ACHN (cell line): ENCODE measurements at regions not wholly inside any gene's neighbourhood (a gene's known extent, or its start where the extent isn't known, plus 50 kb on each side); places are given as distances from the start of the nearest gene placed in this dataset.
"Not testable (repeated sequence)": the region's sequence is repeated elsewhere in the genome, so short reads cannot be mapped to it uniquely, and the experiment has no call there.

Source experiments
- DNase-seq: peaks from one replicate; pipeline ENCODE4 v3.0.0-alpha.2; 2015
- in situ Hi-C: cut with HindIII; loops from 2 replicates; pipeline ENCODE4 v1.10.0; 2017; ENCODE audit warnings: low sequenced_read_pairs, low pct_ligation_motif_present, low pct_unique_long_range_greater_than_20kb

DNA sequence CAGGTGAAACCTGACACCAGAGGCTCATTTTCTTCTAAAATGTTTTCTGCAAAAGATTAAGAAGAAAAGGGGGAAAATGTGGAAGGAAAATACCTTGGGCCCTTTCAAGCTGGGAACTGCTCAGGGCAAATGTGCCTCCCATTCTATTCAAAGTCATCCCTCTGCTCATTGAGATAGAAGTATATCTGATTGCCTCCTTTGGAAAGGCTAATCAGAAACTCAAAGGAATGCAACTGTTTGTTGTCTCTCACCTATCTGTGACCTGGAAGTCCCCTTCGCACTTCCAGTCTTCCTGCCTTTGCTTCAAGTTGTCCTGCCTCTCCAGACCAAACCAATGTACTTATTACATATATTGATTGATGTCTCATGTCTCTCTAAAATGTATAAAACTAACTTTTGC lies 102.4 kb upstream of the MAP3K4 start:
- DNase-seq, in situ Hi-C loops: not testable (repeated sequence)

DNA sequence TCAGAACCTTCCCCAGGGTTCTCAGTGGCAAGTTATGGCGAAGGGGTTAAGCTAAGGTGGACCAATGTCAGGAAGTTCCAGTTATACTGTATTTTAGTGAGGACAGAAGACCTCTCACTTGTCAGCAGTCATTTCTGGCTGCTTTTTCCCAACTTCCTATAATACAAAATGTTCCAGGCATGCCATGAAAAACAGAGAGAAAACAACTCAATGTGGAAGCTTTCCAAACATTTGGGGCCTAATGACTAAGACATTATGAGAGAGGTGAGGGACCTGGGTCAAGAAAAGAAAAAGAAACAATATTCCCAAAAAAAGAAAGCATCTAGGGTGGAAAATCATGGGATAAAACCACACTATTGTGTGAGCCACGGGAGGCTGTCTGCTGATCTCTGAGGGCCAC lies 99.9 kb upstream of the MAP3K4 start:
- in situ Hi-C loops, result no loop called here
- DNase-seq, result no peak

DNA sequence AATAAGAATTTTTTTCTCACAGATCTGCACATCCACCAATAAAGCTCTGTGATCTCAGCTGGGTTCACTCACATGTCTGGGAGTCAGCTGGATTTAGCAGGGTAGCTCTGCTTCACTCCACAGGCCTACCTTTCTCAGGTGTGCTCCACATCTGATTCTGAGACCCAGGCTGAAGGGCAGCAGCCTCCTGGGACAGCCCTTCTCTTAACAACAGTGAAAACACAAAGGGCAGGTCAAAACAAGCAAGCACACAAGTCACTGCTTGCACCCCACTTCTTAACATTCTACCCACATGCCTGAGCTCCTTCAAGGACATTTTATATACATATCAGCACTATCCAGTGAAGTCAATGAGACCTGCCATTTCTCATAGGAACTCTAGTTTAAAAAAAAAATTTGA lies 96.0 kb upstream of the MAP3K4 start:
- no peak for DNase-seq
- in situ Hi-C loops, result no loop called here

DNA sequence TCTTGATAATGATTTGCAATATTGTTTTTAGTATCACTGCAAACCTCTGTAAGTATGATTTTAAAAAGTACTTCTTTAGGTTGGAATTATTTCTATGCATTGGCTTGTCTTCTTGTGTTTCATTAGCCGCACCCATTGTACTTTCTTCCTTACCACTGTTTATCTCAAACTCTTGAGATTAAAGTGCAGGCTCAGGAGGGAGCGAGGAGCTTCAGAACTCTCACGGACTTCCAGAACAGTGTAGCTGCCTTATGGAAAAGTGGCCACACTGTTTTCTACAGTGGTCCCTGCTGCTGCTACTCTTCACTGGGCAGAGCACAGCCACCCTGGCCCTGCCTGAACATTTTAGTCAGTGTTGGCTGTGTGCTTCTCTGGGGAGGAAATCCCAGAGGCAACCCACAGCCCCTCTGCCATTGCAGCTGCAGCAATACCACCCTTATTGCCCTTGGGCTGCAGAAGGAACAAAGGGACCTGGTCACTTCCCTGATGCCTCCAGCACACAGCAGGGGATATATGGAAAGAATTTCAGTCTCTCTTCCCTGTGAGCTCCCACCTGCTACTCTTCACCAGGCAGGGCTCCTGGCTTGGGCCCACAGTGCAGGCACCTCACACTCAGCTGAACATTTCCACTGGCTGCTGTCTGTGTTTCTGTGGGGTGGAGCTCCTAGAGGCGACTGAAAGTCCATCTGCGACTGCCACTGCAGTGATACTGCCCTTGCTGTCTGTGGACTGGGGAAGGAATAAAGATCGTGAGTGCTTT lies 91.7 kb upstream of the MAP3K4 start:
- no peak for DNase-seq
- in situ Hi-C loops, result no loop called here

DNA sequence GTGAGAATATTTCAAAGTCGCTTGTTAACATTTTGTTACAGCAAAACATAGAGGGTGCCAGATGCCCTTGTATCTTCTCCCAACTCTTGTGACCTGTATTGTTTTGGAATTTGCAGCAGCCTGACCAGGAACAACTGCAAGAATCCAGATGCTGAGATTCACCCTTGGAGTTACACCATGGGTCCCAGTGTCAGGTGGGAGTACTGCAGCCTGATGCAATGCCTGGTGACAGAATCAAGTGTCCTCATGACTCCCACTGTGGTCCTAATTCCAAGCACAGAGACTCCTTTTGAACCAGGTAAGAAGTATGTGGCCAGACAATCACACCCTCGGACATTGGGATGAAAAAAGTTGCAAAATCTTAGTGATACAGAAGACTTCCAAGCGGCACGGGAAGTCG lies 79.6 kb upstream of the MAP3K4 start:
- no peak for DNase-seq
- in situ Hi-C loops, result no loop called here

DNA sequence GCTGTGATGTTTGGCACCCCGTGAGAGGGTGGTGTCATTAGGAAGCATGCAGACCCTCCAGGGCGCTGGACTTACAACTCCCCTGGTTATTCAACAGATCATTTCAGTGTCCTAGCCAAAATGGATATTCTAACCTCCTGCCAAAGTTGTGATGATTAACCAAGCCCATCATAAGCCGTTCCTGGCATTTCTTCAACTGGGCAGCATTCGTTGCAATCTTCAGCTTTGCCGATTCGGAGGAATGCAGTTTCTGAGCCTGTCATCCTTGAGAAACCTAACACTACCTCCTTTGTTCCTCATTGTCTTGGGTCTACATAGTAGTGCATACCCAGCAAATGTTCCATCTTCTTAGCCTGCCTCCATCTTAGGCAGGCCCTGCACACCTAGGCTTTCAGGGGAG lies 79.2 kb upstream of the MAP3K4 start:
- no peak for DNase-seq
- in situ Hi-C loops, result no loop called here

DNA sequence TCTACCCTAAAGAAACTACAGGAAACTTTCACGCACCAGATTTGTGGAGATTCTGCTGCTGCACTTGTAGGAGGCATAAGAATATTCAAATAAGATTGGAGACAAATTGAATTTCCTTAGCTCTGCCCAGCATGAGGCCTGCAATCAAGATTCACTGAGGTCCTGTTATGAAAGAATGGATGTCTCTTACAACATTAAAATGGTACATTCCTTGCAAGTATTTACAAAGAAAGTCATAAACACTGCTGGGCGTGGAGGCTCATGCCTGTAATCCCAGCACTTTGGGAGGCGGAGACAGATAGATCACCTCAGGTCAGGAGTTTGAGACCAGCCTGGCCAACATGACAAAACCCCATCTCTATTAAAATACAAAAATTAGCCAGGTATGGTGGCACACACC lies 74.0 kb upstream of the MAP3K4 start:
- in situ Hi-C loops, result no loop called here
- no peak for DNase-seq

DNA sequence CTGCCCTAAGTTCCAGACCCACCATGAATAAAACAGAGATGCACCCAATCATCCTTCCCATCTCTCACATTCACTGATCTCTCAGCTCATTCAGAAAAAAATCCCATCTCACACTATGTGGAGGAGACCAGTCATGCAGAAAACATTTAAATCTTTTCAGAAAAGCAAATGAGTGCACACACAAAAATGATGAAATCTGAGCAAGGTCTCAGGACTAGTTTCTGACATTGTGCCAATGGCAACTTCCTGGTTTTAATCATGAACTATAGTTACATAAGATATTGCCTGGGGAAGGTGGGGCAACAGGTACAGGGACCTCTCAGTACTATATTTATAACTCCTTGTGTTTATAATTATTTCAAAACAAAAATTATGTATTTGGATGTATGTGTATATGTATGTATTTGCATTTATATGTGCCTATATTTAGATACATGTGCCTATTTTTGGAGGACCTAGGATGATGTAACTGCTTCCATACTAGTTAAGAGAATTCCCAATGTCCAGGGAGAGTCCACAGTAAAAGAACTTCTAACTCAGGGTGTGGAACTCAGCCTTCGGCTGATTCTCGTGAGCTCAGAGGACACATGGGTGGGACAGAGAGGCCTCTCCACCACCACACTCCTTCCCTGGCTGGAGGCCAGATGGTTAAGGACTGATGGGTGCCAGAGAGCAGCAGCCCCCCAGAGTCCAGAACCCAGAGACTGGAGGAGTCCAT lies 71.7 kb upstream of the MAP3K4 start:
- in situ Hi-C loops, result no loop called here
- no peak for DNase-seq

DNA sequence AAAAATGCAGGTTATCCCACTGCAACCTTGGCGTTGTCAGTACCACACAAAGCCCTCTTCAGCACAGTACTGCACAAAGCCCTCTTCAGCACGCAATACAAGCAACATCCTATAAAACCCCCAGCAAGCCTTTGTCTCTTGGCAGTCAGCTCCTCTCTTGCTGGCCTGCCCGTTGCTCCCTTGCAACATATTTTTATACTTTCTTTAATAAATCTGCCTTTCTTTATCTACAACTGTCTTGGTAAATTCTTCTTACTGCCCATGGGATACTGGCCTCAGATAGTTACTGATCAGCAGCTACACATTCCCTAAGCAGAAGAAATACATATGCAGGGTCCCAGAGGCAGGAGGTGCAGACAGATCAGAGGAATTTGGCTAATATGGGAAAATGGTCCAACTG lies 70.5 kb upstream of the MAP3K4 start:
- in situ Hi-C loops, result no loop called here
- no peak for DNase-seq

DNA sequence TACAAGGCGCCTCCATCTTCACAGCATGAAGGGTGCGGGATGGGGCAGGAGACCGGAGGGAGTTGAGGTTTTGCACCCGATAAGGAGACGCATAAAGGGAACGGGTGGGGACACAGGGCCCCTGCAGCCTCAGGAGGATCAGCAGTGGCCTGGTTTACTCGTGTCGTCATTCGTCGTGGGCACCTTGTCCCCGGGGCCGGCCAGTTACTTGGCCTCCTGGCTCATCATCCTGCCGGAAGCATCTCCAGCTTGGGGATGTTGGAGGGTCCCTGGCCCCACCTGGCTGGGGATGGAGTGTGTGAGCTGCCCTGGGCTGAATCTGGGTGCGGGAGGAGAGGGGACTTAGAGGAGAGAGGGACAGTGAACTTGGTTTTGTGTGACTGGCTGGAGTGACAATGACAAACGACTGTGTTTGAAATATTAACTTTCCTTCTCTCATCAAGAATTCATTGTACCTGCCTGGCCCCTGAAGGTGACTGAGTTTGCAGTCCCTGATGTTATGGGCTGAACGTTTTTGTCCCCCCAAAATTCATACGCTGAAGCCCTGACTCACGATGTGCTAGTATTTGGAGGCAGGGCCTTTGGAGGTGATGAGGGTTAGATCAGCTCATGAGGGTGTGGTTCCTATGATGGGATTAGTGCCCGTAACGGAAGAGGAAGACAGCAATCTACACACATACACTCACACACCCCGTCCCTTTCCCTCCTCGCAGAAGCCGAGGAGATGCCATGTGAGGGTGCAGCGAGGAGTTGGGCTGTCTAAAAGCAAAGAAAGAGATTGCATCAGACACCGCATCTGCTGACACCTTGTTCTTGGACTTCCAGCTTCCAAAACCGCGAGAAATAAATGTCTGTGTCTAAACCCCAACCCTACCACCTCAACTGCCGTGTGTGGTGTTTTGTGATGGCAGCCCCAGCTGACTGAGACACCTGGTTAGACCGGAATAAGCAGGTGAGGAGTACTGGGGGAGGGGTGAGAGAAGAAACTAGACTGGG lies 65.0 kb upstream of the MAP3K4 start:
- DNase-seq, result no peak
- in situ Hi-C loops, result no loop called here

DNA sequence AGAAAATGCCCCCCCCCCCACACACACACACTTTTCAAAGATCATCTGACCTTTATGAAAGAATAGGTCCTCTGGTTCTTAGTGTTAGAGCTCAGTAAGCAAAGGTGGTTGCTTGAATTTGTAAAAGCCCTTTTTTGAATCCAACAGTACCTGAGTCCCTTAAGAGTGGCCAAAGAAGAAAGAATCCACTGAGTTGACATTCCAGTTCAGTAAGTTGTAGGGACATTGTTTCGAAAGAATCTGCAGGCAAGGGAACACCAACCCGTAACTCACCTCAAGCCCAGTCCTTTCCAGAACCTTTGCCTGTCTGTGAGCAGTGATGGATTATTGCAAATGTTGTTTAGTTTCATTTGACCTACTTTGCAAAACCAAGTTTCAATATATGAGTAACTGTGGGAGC lies 64.2 kb upstream of the MAP3K4 start:
- in situ Hi-C loops, result no loop called here
- no peak for DNase-seq

DNA sequence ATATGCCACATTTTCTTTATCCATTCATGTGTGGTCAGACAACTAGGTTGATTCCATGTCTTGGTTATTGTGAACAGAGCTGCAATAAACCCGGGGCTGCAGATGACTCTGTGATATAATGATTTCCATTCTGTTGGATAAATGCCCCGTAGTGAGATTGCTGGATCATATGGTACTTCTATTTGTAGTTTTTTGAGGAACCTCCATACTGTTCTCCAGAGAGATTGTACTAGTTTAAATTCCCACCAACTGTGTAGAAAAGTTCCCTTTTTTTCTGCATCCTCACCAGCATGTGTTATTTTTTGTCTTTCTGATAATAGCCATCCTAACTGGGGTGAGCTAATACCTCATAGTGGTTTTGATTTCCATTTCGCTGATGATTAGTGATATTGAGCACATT lies 62.2 kb upstream of the MAP3K4 start:
- in situ Hi-C loops, result no loop called here
- DNase-seq, result no peak

DNA sequence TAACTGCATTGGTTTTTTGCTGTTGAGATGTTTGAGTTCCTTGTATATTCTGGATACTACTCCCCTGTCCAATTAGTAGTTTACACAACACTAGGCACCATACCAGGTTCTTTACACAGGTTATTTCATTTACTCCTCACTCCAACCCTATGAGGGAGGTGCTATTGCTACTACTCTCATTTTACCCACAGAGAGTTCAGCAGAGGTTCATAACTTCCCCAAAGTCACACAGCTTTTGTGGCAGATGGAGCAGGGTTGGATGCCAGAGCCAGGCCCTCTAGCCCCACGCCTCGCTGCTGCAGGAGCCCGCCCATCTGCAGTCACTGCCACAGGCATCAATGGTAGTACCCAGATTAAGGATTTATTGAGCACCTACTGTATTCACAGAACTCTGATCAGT lies 61.7 kb upstream of the MAP3K4 start:
- in situ Hi-C loops, result no loop called here
- DNase-seq, result no peak

DNA sequence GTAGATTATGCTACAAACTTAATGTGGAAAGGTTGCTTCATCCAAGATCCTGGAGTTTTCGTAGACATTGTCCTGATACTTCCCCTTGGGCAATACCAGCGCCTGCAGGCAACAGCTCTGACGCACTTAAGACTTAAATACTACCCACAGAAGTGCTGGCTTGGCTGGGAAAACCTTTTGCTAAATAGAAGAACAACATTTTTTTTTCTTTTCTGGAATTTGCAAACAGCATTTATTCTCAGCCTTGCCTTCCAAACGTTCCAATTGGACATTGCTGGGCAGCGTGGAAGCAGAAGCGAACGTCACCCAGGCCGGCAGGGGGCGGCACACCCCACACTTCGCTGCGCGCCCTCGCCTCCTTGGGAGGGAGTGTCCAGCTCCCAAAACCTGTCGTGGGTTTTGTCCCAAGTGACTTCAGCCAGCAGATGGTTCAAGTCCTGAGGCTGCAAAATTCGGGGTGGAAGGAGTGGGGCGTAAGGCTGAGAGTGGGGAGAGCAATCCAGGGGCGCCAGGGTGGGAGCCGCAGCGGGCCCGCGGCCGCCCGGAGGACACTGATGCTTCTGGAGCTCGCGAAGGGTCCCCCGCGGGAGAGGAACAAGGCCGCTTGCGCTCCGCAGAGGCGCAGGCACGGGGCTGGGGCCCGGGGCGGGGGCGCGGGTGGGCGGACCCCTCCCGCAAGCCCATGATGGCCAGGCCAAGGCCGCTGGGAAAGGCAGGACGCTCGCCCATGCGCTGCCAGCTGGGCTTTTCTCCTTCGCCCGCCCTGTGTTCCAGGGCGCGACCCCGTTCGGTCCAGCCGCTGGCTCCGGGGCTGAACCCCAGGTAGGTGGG lies 60.8 kb upstream of the MAP3K4 start:
- DNase-seq, result peak; percentile 44
- in situ Hi-C loops, result no loop called here

DNA sequence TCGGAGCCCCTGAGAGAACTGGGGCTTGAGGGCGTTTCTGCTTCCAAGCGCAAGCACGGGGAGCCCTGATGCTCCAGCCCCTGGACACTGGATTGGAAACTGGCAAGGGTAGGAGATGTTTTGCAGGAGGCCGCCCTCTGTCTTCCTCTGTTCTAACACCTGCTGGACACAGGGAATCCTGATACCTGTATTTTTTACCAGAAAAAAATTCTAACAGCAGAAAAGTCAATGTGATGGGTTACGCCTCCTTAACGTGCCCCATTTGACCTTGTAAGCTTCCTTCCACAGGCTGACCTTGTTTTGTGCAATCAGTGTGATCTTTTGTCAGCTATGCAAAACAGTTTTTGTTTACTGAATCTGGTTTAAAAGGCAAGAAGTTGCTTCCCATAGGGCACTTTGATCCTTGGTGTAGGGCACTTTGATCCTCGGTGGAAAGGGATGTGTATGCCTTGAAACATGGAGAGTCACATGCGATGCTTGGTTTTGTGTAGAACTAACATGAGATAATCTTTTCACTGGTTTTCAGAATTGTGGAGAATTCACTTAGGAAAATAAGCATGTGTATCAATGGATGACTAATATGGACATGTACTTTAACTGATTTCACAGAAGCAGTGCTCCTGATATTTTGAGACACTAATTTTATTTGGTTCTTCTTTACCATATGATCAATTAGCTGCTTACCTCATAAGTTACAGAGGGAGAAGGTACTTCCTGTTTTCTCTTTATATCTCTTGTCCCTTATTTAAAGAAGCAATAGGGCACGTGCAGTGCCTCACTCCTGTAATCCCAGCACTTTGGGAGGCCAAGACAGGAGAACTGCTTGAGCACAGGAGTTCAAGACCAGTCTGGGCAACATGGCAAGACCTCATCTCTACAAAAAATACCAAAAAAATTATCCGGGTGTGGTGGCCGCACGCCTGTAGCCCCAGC lies 59.9 kb upstream of the MAP3K4 start:
- no peak for DNase-seq
- in situ Hi-C loops, result no loop called here

DNA sequence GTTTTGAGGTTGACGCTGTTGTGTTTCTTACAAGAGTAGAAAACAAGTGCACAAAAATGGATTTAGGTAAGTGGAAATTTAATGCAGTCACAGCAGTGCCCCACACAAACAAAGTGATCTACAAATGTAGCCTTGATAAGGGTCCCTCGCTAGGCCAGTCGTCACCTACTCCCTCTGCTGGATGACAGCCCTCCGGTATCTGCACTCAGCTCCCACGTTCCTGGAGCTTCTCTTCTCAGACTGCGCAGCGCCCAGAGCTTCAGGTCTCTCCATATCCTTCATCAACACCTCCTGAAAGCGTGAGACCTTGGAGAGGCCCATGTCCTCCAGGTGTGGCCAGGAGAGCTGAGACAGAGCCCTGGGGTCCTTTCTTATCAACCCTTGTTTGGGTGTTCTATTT lies 58.3 kb upstream of the MAP3K4 start:
- in situ Hi-C loops, result no loop called here
- no peak for DNase-seq

DNA sequence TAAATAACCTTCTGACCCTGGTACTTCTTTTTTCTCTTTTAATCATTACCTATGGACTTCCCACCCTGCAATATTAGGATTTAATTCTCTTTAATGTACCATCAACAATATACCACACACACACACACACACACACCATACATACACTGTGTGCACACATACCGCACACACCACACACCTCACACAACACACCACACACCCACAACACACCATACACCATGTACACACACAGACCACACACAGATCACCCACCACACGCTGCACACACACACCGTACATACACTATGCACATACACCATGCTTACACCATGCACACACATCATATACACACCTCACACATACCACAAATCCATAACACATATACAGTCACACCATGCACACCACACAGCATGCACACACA lies 57.4 kb upstream of the MAP3K4 start:
- DNase-seq, result no peak
- in situ Hi-C loops, result no loop called here
